ENCODE measurements at regions not wholly inside any gene's neighbourhood (a gene's known extent, or its start where the extent isn't known, plus 50 kb on each side); places are given as distances from the start of the nearest gene placed in this dataset.

DNA sequence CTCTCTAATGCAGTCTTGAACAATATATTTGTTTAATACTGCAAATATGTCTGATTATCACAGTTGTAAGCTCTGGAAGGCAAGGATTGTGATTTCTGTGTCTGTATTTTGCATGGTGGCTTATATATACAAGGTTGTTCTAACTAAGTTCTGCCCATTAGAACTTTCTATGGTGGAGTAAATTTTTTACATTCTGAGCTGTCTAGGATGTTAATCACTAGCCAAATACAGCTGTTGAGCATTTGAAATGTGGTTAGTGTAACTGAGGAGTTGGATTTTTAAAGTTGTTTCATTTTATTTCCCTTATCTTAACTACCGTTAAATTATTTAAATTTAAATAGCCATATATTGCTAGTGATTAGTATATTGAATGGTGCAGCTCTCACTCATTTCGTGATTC, 64.3 kb upstream of the DMRTA1 start:
- TF ChIP-seq, protein P1, sequence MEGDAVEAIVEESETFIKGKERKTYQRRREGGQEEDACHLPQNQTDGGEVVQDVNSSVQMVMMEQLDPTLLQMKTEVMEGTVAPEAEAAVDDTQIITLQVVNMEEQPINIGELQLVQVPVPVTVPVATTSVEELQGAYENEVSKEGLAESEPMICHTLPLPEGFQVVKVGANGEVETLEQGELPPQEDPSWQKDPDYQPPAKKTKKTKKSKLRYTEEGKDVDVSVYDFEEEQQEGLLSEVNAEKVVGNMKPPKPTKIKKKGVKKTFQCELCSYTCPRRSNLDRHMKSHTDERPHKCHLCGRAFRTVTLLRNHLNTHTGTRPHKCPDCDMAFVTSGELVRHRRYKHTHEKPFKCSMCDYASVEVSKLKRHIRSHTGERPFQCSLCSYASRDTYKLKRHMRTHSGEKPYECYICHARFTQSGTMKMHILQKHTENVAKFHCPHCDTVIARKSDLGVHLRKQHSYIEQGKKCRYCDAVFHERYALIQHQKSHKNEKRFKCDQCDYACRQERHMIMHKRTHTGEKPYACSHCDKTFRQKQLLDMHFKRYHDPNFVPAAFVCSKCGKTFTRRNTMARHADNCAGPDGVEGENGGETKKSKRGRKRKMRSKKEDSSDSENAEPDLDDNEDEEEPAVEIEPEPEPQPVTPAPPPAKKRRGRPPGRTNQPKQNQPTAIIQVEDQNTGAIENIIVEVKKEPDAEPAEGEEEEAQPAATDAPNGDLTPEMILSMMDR (IDR thresholded peaks at IDR 0.05), result no peak
- TF ChIP-seq POLR2A (IDR thresholded peaks at IDR 0.05), result no peak

All from upper lobe of left lung (tissue), 4 donors.